IPS-20b (cell line): ENCODE measurements at regions not wholly inside any gene's neighbourhood (a gene's known extent, or its start where the extent isn't known, plus 50 kb on each side); places are given as distances from the start of the nearest gene placed in this dataset.

Experiments
- H3K27ac ChIP-seq: one replicate; pipeline ENCODE4 v1.5.1; 2013; ENCODE audit warnings: low read length
- H3K27me3 ChIP-seq: 2 replicates; pipeline ENCODE4 v1.6.1; 2013; ENCODE audit warnings: mild to moderate bottlenecking, low read length, inconsistent platforms; ENCODE audit not compliant: insufficient read depth
- H3K36me3 ChIP-seq: 2 replicates; pipeline ENCODE4 v1.6.1; 2013; ENCODE audit warnings: low read depth, mild to moderate bottlenecking, inconsistent platforms, low read length, moderate library complexity; ENCODE audit not compliant: insufficient read depth
- H3K4me1 ChIP-seq: 2 replicates; pipeline ENCODE4 v1.6.1; 2013; ENCODE audit warnings: mild to moderate bottlenecking, control low read depth, inconsistent platforms, low read length, moderate library complexity; ENCODE audit not compliant: insufficient read depth
- H3K4me3 ChIP-seq: 2 replicates; pipeline ENCODE4 v1.5.1; 2013; ENCODE audit warnings: mild to moderate bottlenecking, low read length, inconsistent platforms
- H3K9ac ChIP-seq: 2 replicates; pipeline ENCODE4 v1.6.1; 2013; ENCODE audit warnings: low read depth, mild to moderate bottlenecking, inconsistent platforms, low read length, moderate library complexity
- H3K9me3 ChIP-seq: 2 replicates; pipeline ENCODE4 v1.6.1; 2013; ENCODE audit warnings: mild to moderate bottlenecking, low read depth, low read length, inconsistent platforms; ENCODE audit not compliant: insufficient read depth

DNA sequence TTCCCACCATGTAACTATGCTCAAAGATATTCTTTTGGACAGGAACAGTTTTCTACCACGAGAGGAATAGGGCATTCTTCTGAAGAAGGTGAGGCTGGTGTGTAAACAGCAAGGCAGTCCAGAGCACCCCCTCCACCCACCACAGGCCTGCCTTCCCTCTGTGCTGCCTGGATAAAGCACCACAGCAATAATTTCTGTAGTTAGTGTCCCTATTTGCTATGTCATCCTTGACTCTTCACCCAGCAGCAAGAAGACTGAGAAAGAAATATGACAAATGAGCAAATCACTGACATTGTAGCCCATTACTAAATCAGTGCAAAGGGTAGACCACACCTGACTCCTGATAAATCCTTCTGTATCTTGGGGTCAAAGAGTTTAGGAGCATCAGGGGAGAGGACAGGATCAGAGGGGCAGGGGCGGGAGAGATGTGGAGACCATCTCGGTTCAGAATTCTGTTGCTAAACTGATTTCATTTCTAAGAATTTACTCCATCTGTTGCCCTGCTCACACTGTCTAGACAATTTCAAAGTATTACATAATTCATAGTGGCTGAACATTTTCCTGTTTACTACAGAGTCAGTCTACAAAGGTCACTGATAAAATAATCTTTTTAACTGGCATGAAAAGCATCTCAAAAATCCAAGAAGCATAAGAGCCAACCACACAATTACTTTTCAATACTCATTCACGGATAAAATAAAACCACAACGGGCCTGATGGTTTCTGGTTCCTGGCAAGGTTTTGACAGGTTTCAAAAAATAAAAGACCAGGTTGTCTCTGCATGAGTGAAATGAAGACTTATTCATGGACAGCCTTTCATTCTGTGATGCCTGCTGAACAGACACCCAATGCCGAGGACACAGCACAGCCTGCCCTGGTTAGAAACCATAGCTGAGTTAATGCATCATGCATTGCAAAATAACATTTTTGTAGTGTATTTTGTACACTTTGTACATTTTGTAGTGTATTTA lies 88.4 kb upstream of the IRS2 start:
- H3K4me3 ChIP-seq: no peak overlapping the region
- H3K36me3 ChIP-seq: no peaks in the 10 kb centered on the region
- no peaks in the 10 kb centered on the region for H3K27me3 ChIP-seq
- no peaks in the 10 kb centered on the region for H3K9me3 ChIP-seq
- H3K27ac ChIP-seq: no peak overlapping the region
- H3K4me1 ChIP-seq: no peaks in the 10 kb centered on the region
- no peak overlapping the region for H3K9ac ChIP-seq

DNA sequence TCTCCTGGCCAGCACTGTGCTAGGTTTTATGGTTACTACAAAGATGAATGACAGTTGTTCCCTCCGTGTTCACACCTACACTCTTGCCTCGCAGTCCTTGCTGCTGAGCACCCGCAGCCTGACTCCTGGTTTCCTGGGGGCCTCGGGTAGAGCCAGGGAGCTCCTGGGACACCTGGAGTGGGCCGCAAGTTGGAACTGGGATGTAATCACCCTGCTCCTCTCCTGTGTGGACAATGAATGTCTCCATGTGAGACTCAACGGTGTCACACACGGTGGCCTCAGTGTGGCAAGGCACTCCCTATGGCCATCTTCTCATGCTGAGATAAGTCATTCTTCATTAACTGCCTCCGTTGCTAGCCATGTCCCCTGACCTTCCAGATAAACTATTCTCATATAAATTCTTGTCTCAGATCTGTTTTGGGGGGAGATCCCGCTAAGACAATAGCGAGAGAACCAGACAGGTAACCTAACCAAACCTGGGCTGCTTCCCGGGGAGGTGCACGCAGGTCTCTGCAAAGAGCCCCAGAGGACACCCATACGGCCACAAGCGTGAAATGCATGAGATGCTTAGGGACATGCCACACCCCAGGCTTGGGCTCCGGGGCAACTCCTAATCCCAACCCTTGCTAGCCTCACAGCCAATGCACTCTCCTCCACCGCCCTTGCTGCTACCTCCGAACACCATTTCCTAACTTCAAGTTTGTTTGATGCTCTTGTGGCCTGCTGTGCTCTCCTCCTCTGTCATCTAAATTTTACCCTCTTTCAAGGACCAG lies 87.2 kb upstream of the IRS2 start:
- Histone ChIP-seq H3K27ac (no peak overlapping the region), H3K27me3 (no peaks in the 10 kb centered on the region), H3K4me3 (no peak overlapping the region), H3K36me3 (no peaks in the 10 kb centered on the region), H3K9me3 (no peaks in the 10 kb centered on the region), H3K9ac (no peak overlapping the region), H3K4me1 (no peaks in the 10 kb centered on the region)

DNA sequence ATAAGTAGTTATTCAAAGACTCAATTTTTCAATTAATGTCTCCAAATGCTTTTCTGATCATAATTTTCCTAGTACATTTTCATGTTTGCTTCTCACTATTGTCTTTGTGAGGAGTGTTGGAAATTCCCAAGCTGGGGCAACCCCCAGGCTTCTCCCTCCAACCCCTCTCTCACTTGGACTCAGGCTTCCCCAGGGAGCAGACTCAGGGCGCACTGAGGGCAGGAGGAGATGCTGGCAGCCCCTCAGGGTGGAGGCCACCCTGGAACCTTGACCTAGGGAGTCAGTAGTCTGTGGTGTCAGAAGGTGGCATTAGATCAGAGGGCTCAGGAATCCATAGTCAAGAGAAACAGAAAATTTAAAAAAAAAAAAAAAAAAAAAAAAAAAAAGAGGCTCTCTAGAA lies 86.5 kb upstream of the IRS2 start:
- H3K36me3 ChIP-seq: no peaks in the 10 kb centered on the region
- no peak overlapping the region for H3K9ac ChIP-seq
- no peak overlapping the region for H3K4me3 ChIP-seq
- H3K4me1 ChIP-seq: no peaks in the 10 kb centered on the region
- no peaks in the 10 kb centered on the region for H3K9me3 ChIP-seq
- H3K27ac ChIP-seq: no peak overlapping the region
- no peaks in the 10 kb centered on the region for H3K27me3 ChIP-seq

DNA sequence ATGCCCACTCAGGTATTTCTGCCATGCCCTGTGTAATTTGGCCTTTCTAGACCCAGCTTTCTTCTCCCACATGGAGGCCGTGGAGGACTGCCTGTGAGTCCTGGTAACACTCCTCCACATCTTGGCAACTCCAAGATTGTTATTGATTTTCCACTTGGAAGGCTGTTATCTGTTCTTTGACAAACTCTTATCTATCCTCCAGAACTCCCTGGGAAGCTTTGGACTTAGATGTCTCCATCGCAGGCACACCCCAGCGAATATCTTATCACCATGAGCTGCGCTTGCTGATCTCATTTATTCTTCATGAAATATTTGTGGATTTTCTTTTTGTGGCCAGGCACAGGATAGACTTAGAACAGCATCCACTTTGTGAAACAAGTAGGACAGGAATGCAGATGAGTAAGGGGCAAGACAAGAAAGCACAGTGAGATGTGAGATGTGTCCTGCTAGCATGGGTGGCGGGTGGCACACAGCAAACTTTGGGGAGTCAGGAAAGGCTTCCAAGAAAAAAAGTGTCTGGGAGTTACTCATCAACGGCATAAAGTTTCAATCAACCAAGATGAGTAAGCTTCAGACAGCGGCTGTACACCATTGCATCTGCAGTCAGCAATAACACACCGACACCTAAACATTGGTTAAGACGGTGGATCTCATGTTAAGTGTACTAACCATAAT lies 84.5 kb upstream of the IRS2 start:
- Histone ChIP-seq H3K9me3 (no peaks in the 10 kb centered on the region), H3K36me3 (no peaks in the 10 kb centered on the region), H3K27ac (no peak overlapping the region), H3K4me3 (no peak overlapping the region), H3K27me3 (no peaks in the 10 kb centered on the region), H3K4me1 (no peaks in the 10 kb centered on the region), H3K9ac (no peak overlapping the region)

DNA sequence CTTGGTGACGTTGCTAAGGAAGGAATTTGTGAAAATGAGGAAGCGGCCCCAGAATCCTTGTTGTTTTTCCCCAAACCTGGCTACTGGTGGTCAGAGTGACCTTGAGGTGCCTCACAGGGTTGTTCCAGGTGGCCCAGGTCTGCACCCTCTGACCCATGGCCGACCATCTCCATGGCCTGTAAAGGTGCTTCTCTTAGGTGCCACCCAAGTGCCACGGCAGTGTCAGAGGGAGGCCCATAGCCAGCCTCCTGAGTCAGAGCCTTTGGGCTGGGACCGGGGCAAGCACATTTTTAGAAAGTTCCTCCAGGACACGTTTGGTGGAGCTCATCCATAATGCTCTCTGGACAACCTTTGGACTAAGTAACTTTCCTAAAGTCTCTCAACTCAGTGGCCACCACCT lies 83.9 kb upstream of the IRS2 start:
- no peak overlapping the region for H3K27ac ChIP-seq

DNA sequence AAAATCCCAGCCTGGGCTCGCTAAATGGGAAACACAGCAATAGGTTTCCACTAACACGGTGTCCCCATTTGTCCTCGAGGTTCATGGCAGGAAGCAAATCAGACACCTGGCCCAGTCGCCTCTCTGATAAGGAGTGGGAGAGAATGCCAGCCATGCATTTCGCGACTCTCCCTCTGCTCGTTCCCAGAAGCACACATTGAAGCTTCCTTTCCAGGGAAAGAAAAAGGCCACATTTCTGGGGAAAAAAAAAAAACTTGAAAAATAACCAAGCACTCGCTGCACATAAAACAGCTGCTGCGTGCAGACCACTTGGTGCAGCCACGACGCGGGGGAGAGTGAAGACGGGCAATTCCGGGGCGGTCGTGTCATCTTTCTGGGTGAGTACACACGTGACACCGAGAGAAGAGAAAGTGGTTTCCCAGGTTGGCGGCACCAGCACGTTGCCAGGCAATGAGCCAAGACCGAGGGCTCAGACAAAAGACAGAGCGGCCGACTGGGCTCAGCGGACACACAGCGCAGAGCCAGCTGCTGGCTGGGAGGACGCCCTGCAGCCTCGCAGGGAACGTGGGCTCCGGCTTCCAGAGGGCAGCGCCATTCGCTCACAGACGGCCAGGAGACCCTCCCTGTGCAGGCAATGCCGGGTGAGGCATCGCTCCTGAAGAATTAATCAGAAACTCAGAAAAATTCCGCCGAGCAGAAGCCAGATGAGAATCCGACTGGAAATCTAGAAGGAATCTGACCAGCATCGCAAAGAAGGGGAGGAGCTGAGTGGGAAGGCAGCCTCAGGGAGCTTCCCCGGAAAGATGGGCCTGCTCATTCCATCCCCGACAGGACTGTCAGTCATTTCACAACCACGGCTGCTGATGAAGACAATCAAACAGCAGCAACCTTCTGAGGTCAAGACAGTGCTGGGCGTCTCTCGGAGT lies 83.2 kb upstream of the IRS2 start:
- Histone ChIP-seq H3K4me1 (no peaks in the 10 kb centered on the region), H3K27me3 (no peaks in the 10 kb centered on the region), H3K27ac (no peak overlapping the region), H3K9ac (no peak overlapping the region), H3K36me3 (no peaks in the 10 kb centered on the region), H3K9me3 (no peaks in the 10 kb centered on the region), H3K4me3 (no peak overlapping the region)

More for the DNA sequence above, 83.9 kb upstream of the IRS2 start:
- H3K27me3 ChIP-seq: no peaks in the 10 kb centered on the region
- no peak overlapping the region for H3K4me3 ChIP-seq
- H3K9ac ChIP-seq: no peak overlapping the region
- H3K9me3 ChIP-seq: no peaks in the 10 kb centered on the region
- no peaks in the 10 kb centered on the region for H3K36me3 ChIP-seq
- H3K4me1 ChIP-seq: no peaks in the 10 kb centered on the region

DNA sequence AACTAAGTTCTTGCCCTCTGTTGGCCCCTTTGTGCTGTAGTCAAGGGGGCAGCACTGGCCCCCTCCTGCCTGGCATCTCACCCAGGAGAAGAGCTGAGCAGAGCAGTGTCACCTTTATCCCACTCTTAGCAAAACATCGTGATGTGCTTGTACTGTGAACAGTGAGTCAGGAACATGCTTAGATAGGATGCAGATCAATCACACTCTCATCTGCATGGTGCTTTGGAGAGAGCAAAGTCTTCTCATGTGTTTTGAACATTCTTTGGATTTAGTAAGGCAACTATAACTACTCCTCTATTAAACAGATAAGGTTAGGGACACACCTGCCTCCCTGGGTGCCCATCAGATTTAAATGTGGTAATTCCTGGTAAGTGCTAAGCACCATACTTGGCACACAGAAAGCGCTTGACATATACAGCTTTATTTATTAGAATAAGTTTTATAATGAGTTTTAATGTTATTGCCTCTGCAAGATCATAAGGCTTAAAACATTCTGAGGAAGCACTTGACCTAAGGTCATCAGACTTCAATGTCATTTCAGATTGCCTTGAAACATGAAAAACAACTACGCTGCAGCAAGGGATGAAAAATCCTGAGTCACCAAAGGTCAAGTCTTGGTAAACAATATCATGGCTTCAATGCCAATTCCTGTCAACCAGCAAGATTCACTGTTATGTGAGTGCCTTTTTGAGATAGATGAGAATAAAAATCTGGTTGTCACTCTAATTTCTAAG lies 82.4 kb upstream of the IRS2 start:
- Histone ChIP-seq H3K27ac (no peak overlapping the region), H3K27me3 (no peaks in the 10 kb centered on the region), H3K36me3 (no peaks in the 10 kb centered on the region), H3K4me3 (no peak overlapping the region), H3K9me3 (no peaks in the 10 kb centered on the region), H3K9ac (no peak overlapping the region), H3K4me1 (no peaks in the 10 kb centered on the region)

DNA sequence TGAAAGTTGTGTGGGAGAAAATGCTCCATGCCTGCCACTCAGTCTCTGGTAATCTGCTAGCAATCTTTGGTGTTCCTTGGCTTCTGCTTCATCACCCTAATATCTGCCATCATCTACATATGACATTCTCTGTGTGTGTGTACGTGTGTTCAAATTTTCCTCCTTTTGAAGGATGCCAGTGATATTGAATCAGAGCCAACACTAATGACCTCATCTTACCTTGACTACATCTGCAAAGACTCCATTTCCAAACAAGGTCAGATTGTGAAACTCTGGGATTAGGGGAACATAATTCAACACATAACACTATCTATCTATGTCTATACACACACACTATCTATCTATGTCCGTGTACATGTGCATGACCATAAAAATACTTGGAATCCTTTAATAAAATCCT lies 81.4 kb upstream of the IRS2 start:
- no peak overlapping the region for H3K27ac ChIP-seq
- H3K27me3 ChIP-seq: no peaks in the 10 kb centered on the region
- no peaks in the 10 kb centered on the region for H3K4me1 ChIP-seq
- no peaks in the 10 kb centered on the region for H3K9me3 ChIP-seq
- H3K4me3 ChIP-seq: no peak overlapping the region
- H3K36me3 ChIP-seq: no peaks in the 10 kb centered on the region
- no peak overlapping the region for H3K9ac ChIP-seq

DNA sequence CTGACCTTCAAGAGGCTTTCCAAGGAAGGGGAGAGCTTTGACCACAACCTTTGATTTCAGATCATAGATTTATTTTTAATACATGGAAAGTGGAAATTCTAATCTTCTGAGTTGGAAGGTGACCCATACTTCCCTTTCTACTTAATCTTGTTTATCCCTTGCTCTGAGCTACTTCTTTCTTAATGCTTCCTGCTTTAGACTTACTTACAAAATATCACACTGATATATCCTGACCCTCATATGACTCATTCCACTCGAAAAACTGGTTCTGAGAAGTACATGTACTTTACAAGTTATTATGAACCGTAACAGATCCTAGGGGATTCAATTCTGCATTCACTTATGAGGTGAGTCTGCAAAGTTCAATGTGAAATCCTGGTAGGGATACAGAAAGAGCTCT lies 76.2 kb upstream of the IRS2 start:
- no peaks in the 10 kb centered on the region for H3K36me3 ChIP-seq
- H3K9ac ChIP-seq: no peak overlapping the region
- H3K4me3 ChIP-seq: no peak overlapping the region
- no peaks in the 10 kb centered on the region; the same call in 1 of the 2 replicates for H3K4me1 ChIP-seq
- H3K27ac ChIP-seq: no peak overlapping the region
- no peaks in the 10 kb centered on the region for H3K9me3 ChIP-seq
- no peaks in the 10 kb centered on the region for H3K27me3 ChIP-seq

DNA sequence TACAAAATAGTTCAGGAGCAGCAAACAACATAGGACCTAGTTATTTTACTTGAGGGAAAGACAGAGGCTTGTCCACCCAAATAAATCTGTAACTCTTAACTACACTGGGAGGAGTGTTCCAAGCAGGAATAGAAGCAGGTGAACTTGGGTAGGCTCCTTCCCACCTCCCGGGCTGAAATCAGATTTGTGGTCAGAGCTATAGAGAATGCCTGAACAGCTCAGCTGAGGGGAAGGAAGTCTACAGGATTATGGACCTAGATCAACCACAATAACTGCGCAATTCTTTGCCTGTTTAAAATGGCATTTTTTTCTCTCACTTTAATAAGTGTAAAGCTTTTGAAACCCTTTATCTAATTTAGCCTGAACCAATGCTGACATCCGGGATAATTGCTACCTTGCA lies 73.5 kb upstream of the IRS2 start:
- H3K27ac ChIP-seq: no peak overlapping the region
- no peaks in the 10 kb centered on the region for H3K27me3 ChIP-seq
- H3K9me3 ChIP-seq: no peaks in the 10 kb centered on the region
- H3K9ac ChIP-seq: no peak overlapping the region
- H3K4me1 ChIP-seq: no peaks in the 10 kb centered on the region; the same call in 1 of the 2 replicates
- H3K4me3 ChIP-seq: no peak overlapping the region
- H3K36me3 ChIP-seq: no peaks in the 10 kb centered on the region
